ENCODE measurements at regions not wholly inside any gene's neighbourhood (a gene's known extent, or its start where the extent isn't known, plus 50 kb on each side); places are given as distances from the start of the nearest gene placed in this dataset.
"Not testable (repeated sequence)": the region's sequence is repeated elsewhere in the genome, so short reads cannot be mapped to it uniquely, and the experiment has no call there.

DNA sequence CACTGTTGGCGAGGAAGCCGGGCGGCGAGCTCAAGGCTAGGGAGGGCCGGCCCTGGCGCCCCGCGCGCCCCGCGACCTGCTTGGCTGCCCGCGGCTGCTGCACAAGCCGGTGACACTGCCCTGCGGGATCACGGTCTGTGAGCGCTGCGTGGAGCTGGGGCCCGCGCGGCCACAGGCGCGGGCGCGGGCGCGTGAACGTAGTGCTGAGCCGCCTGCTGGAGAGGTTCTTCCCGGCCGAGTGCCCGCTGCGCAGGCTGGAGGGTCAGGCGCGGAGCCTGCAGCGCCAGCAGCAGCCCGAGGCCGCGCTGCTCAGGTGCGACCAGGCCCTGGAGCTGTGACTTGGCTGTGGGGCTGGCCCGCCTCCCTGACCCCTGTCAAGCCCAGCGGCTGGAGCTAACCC, 572.3 kb downstream of the TUBA3C start:
- H3K79me2 ChIP-seq (ENCODE audit: insufficient read depth, low read length); H3K4me2 ChIP-seq (ENCODE audit: insufficient read depth, insufficient read length, low read length); H4K8ac ChIP-seq (replicated peaks; ENCODE audit: insufficient read length, low read depth, low read length); DNase-seq; H3K4me3 Mint-ChIP-seq; H3K4me1 ChIP-seq (ENCODE audit: insufficient read depth, low read length); H3K36me3 Mint-ChIP-seq (ENCODE audit: insufficient read depth in 1 of 3, low read depth in 3 of 3); H3K27me3 ChIP-seq (ENCODE audit: insufficient read depth, low read length); H3K4me1 Mint-ChIP-seq; H2AK5ac ChIP-seq (ENCODE audit: insufficient read length, low read length); H2BK15ac ChIP-seq (ENCODE audit: low read depth, low read length); H3K27ac Mint-ChIP-seq; H3K18ac ChIP-seq (ENCODE audit: insufficient read length, low read depth, low read length); H2AFZ ChIP-seq (ENCODE audit: low read length); H4K5ac ChIP-seq (ENCODE audit: insufficient read length, low read depth, low read length); H4K20me1 ChIP-seq (ENCODE audit: control insufficient read depth, insufficient read depth, insufficient read length); H2BK12ac ChIP-seq (ENCODE audit: insufficient read length, low read depth, low read length); H4K91ac ChIP-seq (ENCODE audit: insufficient read length, low read depth, low read length); H3K79me1 ChIP-seq (ENCODE audit: insufficient read depth, low read depth, low read length, poor library complexity, severe bottlenecking); H3K27ac ChIP-seq (ENCODE audit: insufficient read length, low read depth, low read length); H3K4ac ChIP-seq (ENCODE audit: low read depth, low read length); H3K14ac ChIP-seq (ENCODE audit: insufficient read depth, low read length); H3K23me2 ChIP-seq (ENCODE audit: insufficient read length, low read depth, low read length, poor library complexity, severe bottlenecking); H3K9ac ChIP-seq (ENCODE audit: extremely low read depth, insufficient read length, low read length); H2BK20ac ChIP-seq (ENCODE audit: low read depth, low read length, poor library complexity, severe bottlenecking); H3T11ph ChIP-seq (ENCODE audit: low read length); H3K27me3 Mint-ChIP-seq (ENCODE audit: low read depth); H2BK5ac ChIP-seq (ENCODE audit: insufficient read length, low read length); H3K23ac ChIP-seq (ENCODE audit: insufficient read length, low read depth, low read length); H2BK120ac ChIP-seq (ENCODE audit: low read depth, low read length, poor library complexity, severe bottlenecking); H3K56ac ChIP-seq (ENCODE audit: insufficient read length, low read depth, low read length): not testable (repeated sequence)
- H3K9me3 Mint-ChIP-seq: peaks cover 24 to 33% of the 10 kb centered on the region in 2 experiments
- peaks cover 11% of the 10 kb centered on the region for H3K9me3 ChIP-seq (ENCODE audit: control insufficient read depth, low read depth, low read length)
- no CpG with 5 or more reads among the region's 42 CpGs for WGBS (ENCODE audit: extremely low coverage, insufficient read length, low lambda C conversion rate)

DNA sequence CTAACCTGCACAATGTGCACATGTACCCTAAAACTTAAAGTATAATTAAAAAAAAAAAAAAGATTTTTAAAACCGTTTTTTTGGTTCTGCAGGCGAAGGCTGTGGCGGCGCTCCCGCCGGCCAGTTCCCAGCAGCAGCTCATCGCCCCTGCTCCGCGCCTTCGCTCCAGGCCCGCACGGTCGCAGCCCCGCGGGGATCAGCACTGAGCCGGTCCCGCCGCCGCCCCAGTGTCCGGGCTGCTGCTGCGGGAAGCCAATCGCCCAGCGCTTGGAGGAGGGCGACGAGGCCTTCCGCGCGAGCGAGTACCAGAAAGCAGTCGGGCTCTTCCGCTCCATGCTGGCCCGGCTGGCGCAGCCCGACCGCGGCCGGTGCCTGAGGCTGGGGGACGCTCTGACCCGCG, 572.8 kb downstream of the TUBA3C start:
- not testable (repeated sequence) for H4K91ac ChIP-seq (ENCODE audit: insufficient read length, low read depth, low read length); H2BK15ac ChIP-seq (ENCODE audit: low read depth, low read length); H3K9ac ChIP-seq (ENCODE audit: extremely low read depth, insufficient read length, low read length); H3K27ac Mint-ChIP-seq; H3K4me1 ChIP-seq (ENCODE audit: insufficient read depth, low read length); H2BK12ac ChIP-seq (ENCODE audit: insufficient read length, low read depth, low read length); DNase-seq; H3K18ac ChIP-seq (ENCODE audit: insufficient read length, low read depth, low read length); H3K14ac ChIP-seq (ENCODE audit: insufficient read depth, low read length); H3K4me1 Mint-ChIP-seq; H3K27me3 ChIP-seq (ENCODE audit: insufficient read depth, low read length); H3K36me3 Mint-ChIP-seq (ENCODE audit: insufficient read depth in 1 of 3, low read depth in 3 of 3); H4K20me1 ChIP-seq (ENCODE audit: control insufficient read depth, insufficient read depth, insufficient read length); H2AFZ ChIP-seq (ENCODE audit: low read length); H3K23ac ChIP-seq (ENCODE audit: insufficient read length, low read depth, low read length); H3K4me2 ChIP-seq (ENCODE audit: insufficient read depth, insufficient read length, low read length); H3K4ac ChIP-seq (ENCODE audit: low read depth, low read length); H2BK5ac ChIP-seq (ENCODE audit: insufficient read length, low read length); H3K27me3 Mint-ChIP-seq (ENCODE audit: low read depth); H4K8ac ChIP-seq (replicated peaks; ENCODE audit: insufficient read length, low read depth, low read length); H2AK5ac ChIP-seq (ENCODE audit: insufficient read length, low read length); H3K79me2 ChIP-seq (ENCODE audit: insufficient read depth, low read length); H3K27ac ChIP-seq (ENCODE audit: insufficient read length, low read depth, low read length); H3K79me1 ChIP-seq (ENCODE audit: insufficient read depth, low read depth, low read length, poor library complexity, severe bottlenecking); H4K5ac ChIP-seq (ENCODE audit: insufficient read length, low read depth, low read length); H2BK120ac ChIP-seq (ENCODE audit: low read depth, low read length, poor library complexity, severe bottlenecking); H2BK20ac ChIP-seq (ENCODE audit: low read depth, low read length, poor library complexity, severe bottlenecking); H3T11ph ChIP-seq (ENCODE audit: low read length); H3K4me3 Mint-ChIP-seq; H3K56ac ChIP-seq (ENCODE audit: insufficient read length, low read depth, low read length); H3K23me2 ChIP-seq (ENCODE audit: insufficient read length, low read depth, low read length, poor library complexity, severe bottlenecking)
- H3K9me3 Mint-ChIP-seq: peaks cover 24 to 33% of the 10 kb centered on the region in 2 experiments
- peaks cover 11% of the 10 kb centered on the region for H3K9me3 ChIP-seq (ENCODE audit: control insufficient read depth, low read depth, low read length)
- WGBS (ENCODE audit: extremely low coverage, insufficient read length, low lambda C conversion rate): no CpG with 5 or more reads among the region's 40 CpGs
